H1 (cell line): ENCODE measurements at regions not wholly inside any gene's neighbourhood (a gene's known extent, or its start where the extent isn't known, plus 50 kb on each side); places are given as distances from the start of the nearest gene placed in this dataset.
"Not testable (repeated sequence)": the region's sequence is repeated elsewhere in the genome, so short reads cannot be mapped to it uniquely, and the experiment has no call there.

Experiments used
- CTCF ChIA-PET: fragments of 300-600 bp; sonication (Branson Sonifier 250); formaldehyde crosslinking; loops from one replicate; lab custom pipeline; 2021; ENCODE audit not compliant: partially characterized antibody; lab: Charles Lee
- POLR2A ChIA-PET: fragments of 300-600 bp; sonication (Branson Sonifier 250); formaldehyde crosslinking; loops from one replicate; lab custom pipeline; 2021; ENCODE audit warnings: inconsistent platforms; ENCODE audit not compliant: partially characterized antibody; lab: Charles Lee
- DNase-seq, 2 experiments: peaks; one replicate each; pipeline versions ENCODE4 v3.0.0 to v3.0.0-alpha.2; 2010 to 2022; ENCODE audit warnings: low spot score in 2 of 2, low read depth in 1 of 2, mixed read lengths in 1 of 2
- FAIRE-seq: peaks from 2 replicates; lab custom pipeline; 2011; peaks lifted over from hg19 to GRCh38; lab: Jason Lieb, UNC
- H2AFZ ChIP-seq: 2 replicates; pipeline ENCODE4 v1.8.1; 2012; ENCODE audit warnings: low read length, inconsistent platforms
- H2AK5ac ChIP-seq: 2 replicates; pipeline ENCODE4 v1.6.1; 2013; ENCODE audit warnings: low read depth, low read length
- H2BK120ac ChIP-seq: replicated peaks from 2 replicates; pipeline ENCODE3; 2013; ENCODE audit warnings: low read depth, low read length, inconsistent platforms
- H2BK12ac ChIP-seq: 2 replicates; pipeline ENCODE4 v1.6.1; 2013; ENCODE audit warnings: low read depth, low read length
- H2BK15ac ChIP-seq: 2 replicates; pipeline ENCODE4 v1.6.1; 2013; ENCODE audit warnings: low read length
- H2BK20ac ChIP-seq: 2 replicates; pipeline ENCODE4 v1.6.1; 2013; ENCODE audit warnings: low read length
- H2BK5ac ChIP-seq: 2 replicates; pipeline ENCODE4 v1.6.1; 2013; ENCODE audit warnings: low read depth, low read length
- H3K14ac ChIP-seq: 2 replicates; pipeline ENCODE4 v1.6.1; 2013; ENCODE audit warnings: inconsistent platforms; ENCODE audit not compliant: insufficient read length
- H3K18ac ChIP-seq: 2 replicates; pipeline ENCODE4 v1.6.1; 2013; ENCODE audit warnings: low read length; ENCODE audit errors: extremely low read depth
- H3K23ac ChIP-seq: 2 replicates; pipeline ENCODE4 v1.6.1; 2013; ENCODE audit warnings: inconsistent platforms; ENCODE audit not compliant: insufficient read length
- H3K23me2 ChIP-seq: 2 replicates; pipeline ENCODE4 v1.6.1; 2013; ENCODE audit warnings: low read depth, low read length
- H3K27ac ChIP-seq: 2 replicates; pipeline ENCODE4 v1.6.1; 2011; ENCODE audit warnings: low read depth, low read length, inconsistent platforms
- H3K27me3 ChIP-seq, 4 experiments: replicated peaks in 1 of 4; 1 replicate in 1 of 4; 2 replicates in 3 of 4; pipeline versions ENCODE4 v1.6.1 to v1.8.1; 2011 to 2013; ENCODE audit warnings: low read length in 3 of 4, mild to moderate bottlenecking in 3 of 4, inconsistent platforms in 2 of 4, mixed read lengths in 2 of 4, moderate library complexity in 1 of 4; ENCODE audit not compliant: control insufficient read depth in 3 of 4, insufficient read depth in 3 of 4; ENCODE audit errors: extremely low read depth in 1 of 4
- H3K36me3 ChIP-seq, 4 experiments: 2 replicates each; pipeline versions ENCODE4 v1.6.1 to v1.8.1; 2011 to 2013; ENCODE audit warnings: mild to moderate bottlenecking in 4 of 4, low read length in 3 of 4, moderate library complexity in 2 of 4, control low read depth in 1 of 4, inconsistent platforms in 1 of 4; ENCODE audit not compliant: insufficient read depth in 4 of 4, control insufficient read depth in 2 of 4
- H3K4ac ChIP-seq: replicated peaks from 2 replicates; pipeline ENCODE3; 2013; ENCODE audit warnings: low read length, low read depth, mixed read lengths, inconsistent platforms; ENCODE audit not compliant: insufficient read length
- H3K4me1 ChIP-seq, 4 experiments: replicated peaks in 1 of 4; 1 replicate in 1 of 4; 2 replicates in 3 of 4; pipeline versions ENCODE4 v1.6.1 to v1.8.1; 2011 to 2013; ENCODE audit warnings: low read length in 3 of 4, inconsistent platforms in 2 of 4, mixed read lengths in 1 of 4; ENCODE audit not compliant: insufficient read depth in 4 of 4, control insufficient read depth in 3 of 4
- H3K4me2 ChIP-seq, 2 experiments: 2 replicates each; pipeline versions ENCODE4 v1.6.1 to v1.8.1; 2011 to 2013; ENCODE audit warnings: low read depth in 2 of 2, low read length in 2 of 2, control low read depth in 1 of 2, inconsistent platforms in 1 of 2, mild to moderate bottlenecking in 1 of 2; ENCODE audit not compliant: insufficient read depth in 1 of 2
- H3K4me3 ChIP-seq, 4 experiments: fragments of 200-600, 300-600 bp in 1 of 4; sonication (generic), shearing (Covaris generic), sonication (Bioruptor Twin) in 1 of 4; 2 replicates each; pipeline versions ENCODE4 v1.5.1 to v1.8.1; 2011 to 2016; ENCODE audit warnings: low read length in 4 of 4, low read depth in 3 of 4, control low read depth in 2 of 4, inconsistent platforms in 2 of 4, mild to moderate bottlenecking in 2 of 4, mixed read lengths in 1 of 4, moderate library complexity in 1 of 4; ENCODE audit not compliant: insufficient read depth in 2 of 4; ENCODE audit errors: extremely low read depth in 1 of 4
- H3K56ac ChIP-seq: replicated peaks from 2 replicates; pipeline ENCODE3; 2013; ENCODE audit warnings: low read depth, mild to moderate bottlenecking, mixed read lengths, low read length, inconsistent platforms; ENCODE audit not compliant: insufficient read length
- H3K79me1 ChIP-seq: 2 replicates; pipeline ENCODE4 v1.6.1; 2013; ENCODE audit warnings: low read depth, low read length, control low read depth
- H3K79me2 ChIP-seq, 2 experiments: 2 replicates each; pipeline versions ENCODE4 v1.6.1 to v1.8.1; 2012 to 2013; ENCODE audit warnings: low read length in 2 of 2, mild to moderate bottlenecking in 2 of 2, inconsistent platforms in 1 of 2; ENCODE audit not compliant: insufficient read depth in 2 of 2, control insufficient read depth in 1 of 2
- H3K9ac ChIP-seq, 4 experiments: replicated peaks in 1 of 4; 1 replicate in 1 of 4; 2 replicates in 3 of 4; pipeline versions ENCODE4 v1.6.1 to v1.8.1; 2011 to 2013; ENCODE audit warnings: low read depth in 3 of 4, low read length in 3 of 4, control low read depth in 2 of 4, mild to moderate bottlenecking in 2 of 4, moderate library complexity in 2 of 4, inconsistent platforms in 1 of 4; ENCODE audit errors: extremely low read depth in 1 of 4
- H3K9me3 ChIP-seq, 2 experiments: 2 replicates each; pipeline versions ENCODE4 v1.6.1 to v1.8.1; 2012 to 2013; ENCODE audit warnings: mild to moderate bottlenecking in 2 of 2, moderate library complexity in 2 of 2, control low read depth in 1 of 2, inconsistent platforms in 1 of 2, low read depth in 1 of 2, low read length in 1 of 2, mixed read lengths in 1 of 2; ENCODE audit not compliant: insufficient read depth in 2 of 2
- H4K20me1 ChIP-seq, 2 experiments: replicated peaks in 1 of 2; 2 replicates each; pipeline versions ENCODE3 to v1.8.1; 2011 to 2013; ENCODE audit warnings: inconsistent platforms in 2 of 2, low read length in 2 of 2, mild to moderate bottlenecking in 1 of 2; ENCODE audit not compliant: insufficient read depth in 2 of 2, control insufficient read depth in 1 of 2
- H4K5ac ChIP-seq: 2 replicates; pipeline ENCODE4 v1.6.1; 2013; ENCODE audit warnings: low read length, low read depth, mixed read lengths, inconsistent platforms; ENCODE audit not compliant: insufficient read length
- H4K8ac ChIP-seq: 2 replicates; pipeline ENCODE4 v1.8.0; 2013; ENCODE audit warnings: mild to moderate bottlenecking, moderate library complexity, low read length, inconsistent platforms; ENCODE audit not compliant: insufficient read depth; ENCODE audit errors: extremely low read depth
- H4K91ac ChIP-seq: replicated peaks from 2 replicates; pipeline ENCODE3; 2013; ENCODE audit warnings: low read length, mixed read lengths, inconsistent platforms; ENCODE audit not compliant: insufficient read length
- WGBS, 2 experiments: shearing (Covaris generic) in 1 of 2; methylation state at CpG; one replicate each; pipeline versions ENCODE4 v1.1.6 to v1.1.7; 2013 to 2015; ENCODE audit warnings: low lambda C conversion rate in 2 of 2, mixed read lengths in 2 of 2, inconsistent platforms in 1 of 2, low coverage in 1 of 2, missing lambda C conversion rate in 1 of 2; ENCODE audit not compliant: insufficient replicate concordance in 2 of 2, insufficient coverage in 1 of 2, insufficient read length in 1 of 2; ENCODE audit errors: extremely low coverage in 1 of 2, missing lambda C conversion rate in 1 of 2; 5-methylcytosine and 5-hydroxymethylcytosine counted together

- H3K27ac ChIP-seq, H3K79me1 ChIP-seq, POLR2A ChIA-PET, FAIRE-seq, H4K91ac ChIP-seq, H3K14ac ChIP-seq, H3K4me1 ChIP-seq, H3K4me3 ChIP-seq, H4K8ac ChIP-seq, H4K5ac ChIP-seq, H2BK15ac ChIP-seq, H3K36me3 ChIP-seq, H2BK5ac ChIP-seq, H3K23ac ChIP-seq, H3K79me2 ChIP-seq, H4K20me1 ChIP-seq, H3K9me3 ChIP-seq, H2BK120ac ChIP-seq, H2AFZ ChIP-seq, H3K23me2 ChIP-seq, H2BK20ac ChIP-seq, H3K4me2 ChIP-seq, H3K9ac ChIP-seq, H2BK12ac ChIP-seq, DNase-seq, H3K18ac ChIP-seq, H2AK5ac ChIP-seq, H3K4ac ChIP-seq, H3K27me3 ChIP-seq, H3K56ac ChIP-seq: not testable (repeated sequence)
- WGBS, 2 experiments, result 71% methylated on average over 7 of the region's 7 CpGs; no CpG with 5 or more reads in 1 of the 2 experiments
- CTCF ChIA-PET, result interaction anchor here (1.2 kb wide), 1 partner anchor 146 kb away, joined by 3 read pairs; no protein-coding TSS in a partner anchor
Observed at GRCh38 chr21:35977860-35978259, 82.5 kb downstream of the SETD4 start.
